ENCODE measurements at regions not wholly inside any gene's neighbourhood (a gene's known extent, or its start where the extent isn't known, plus 50 kb on each side); places are given as distances from the start of the nearest gene placed in this dataset.

- no peak overlapping the region for H3K4me2 ChIP-seq (ENCODE audit: low read length)
- no peak overlapping the region for H2AFZ ChIP-seq (ENCODE audit: low read length)
- H3K79me2 ChIP-seq (ENCODE audit: insufficient read depth, low read depth, low read length), result no peaks in the 10 kb centered on the region
- no peak overlapping the region for H3K4me3 ChIP-seq (ENCODE audit: low read depth, low read length, poor library complexity, severe bottlenecking)
- no TSS peak for BruUV-seq (replicated peaks)
- intact Hi-C loops (cut with micrococcal nuclease; ENCODE audit: unreplicated experiment), result no loop called here
- TF ChIP-seq CTCF (conservative IDR thresholded peaks at IDR 0.05; ENCODE audit: low read length) (no peak), EZH2phosphoT487 (IDR thresholded peaks at IDR 0.05; ENCODE audit: borderline replicate concordance, low read depth, low read length) (no peak)
- ChIA-PET POLR2A (interaction anchor here (0.6 kb wide), 1 partner anchor 52 kb away, joined by 6 read pairs; no protein-coding TSS in a partner anchor), CTCF (ENCODE audit: unreplicated experiment) (no interaction called here)
- no peaks in the 10 kb centered on the region for H3K36me3 ChIP-seq (ENCODE audit: insufficient read depth, low read length)
- H3K27ac ChIP-seq (ENCODE audit: low read depth, low read length, poor library complexity, severe bottlenecking), result no peak overlapping the region
- no peak for DNase-seq (ENCODE audit: low spot score)
- no peaks in the 10 kb centered on the region for H4K20me1 ChIP-seq (ENCODE audit: insufficient read depth, low read length)
- no peaks in the 10 kb centered on the region for H3K9me3 ChIP-seq (ENCODE audit: low read length)
- no peaks in the 10 kb centered on the region for H3K4me1 ChIP-seq (ENCODE audit: insufficient read depth, low read length, poor library complexity, severe bottlenecking)
- no peaks in the 10 kb centered on the region for H3K9me2 ChIP-seq (ENCODE audit: insufficient read depth, low read length)
Measured at GRCh38 chr1:163422738-163423404, 101.1 kb downstream of the NUF2 start.

GRCh38 chr1:163426505-163427251 lies 104.9 kb downstream of the NUF2 start:
- ChIA-PET CTCF (ENCODE audit: unreplicated experiment) (interaction anchor here (0.6 kb wide), 1 partner anchor 1309 kb away, joined by 3 read pairs; no protein-coding TSS in a partner anchor), POLR2A (no interaction called here)
- Histone ChIP-seq H3K36me3 (ENCODE audit: insufficient read depth, low read length) (no peaks in the 10 kb centered on the region), H2AFZ (ENCODE audit: low read length) (no peak overlapping the region), H3K79me2 (ENCODE audit: insufficient read depth, low read depth, low read length) (no peaks in the 10 kb centered on the region), H3K9me3 (ENCODE audit: low read length) (no peaks in the 10 kb centered on the region), H3K4me3 (ENCODE audit: low read depth, low read length, poor library complexity, severe bottlenecking) (no peak overlapping the region), H3K4me2 (ENCODE audit: low read length) (no peak overlapping the region), H3K9me2 (ENCODE audit: insufficient read depth, low read length) (no peaks in the 10 kb centered on the region), H3K4me1 (ENCODE audit: insufficient read depth, low read length, poor library complexity, severe bottlenecking) (no peaks in the 10 kb centered on the region), H4K20me1 (ENCODE audit: insufficient read depth, low read length) (no peaks in the 10 kb centered on the region), H3K27ac (ENCODE audit: low read depth, low read length, poor library complexity, severe bottlenecking) (no peak overlapping the region)
- DNase-seq (ENCODE audit: low spot score), result no peak
- no TSS peak for BruUV-seq (replicated peaks)
- intact Hi-C loops (cut with micrococcal nuclease; ENCODE audit: unreplicated experiment), result no loop called here
- TF ChIP-seq EZH2phosphoT487 (IDR thresholded peaks at IDR 0.05; ENCODE audit: borderline replicate concordance, low read depth, low read length), result no peak
- TF ChIP-seq CTCF (conservative IDR thresholded peaks at IDR 0.05; ENCODE audit: low read length), result no peak

GRCh38 chr1:163427279-163427678 lies 105.5 kb downstream of the NUF2 start:
- Histone ChIP-seq H3K9me3 (ENCODE audit: low read length) (no peaks in the 10 kb centered on the region), H4K20me1 (ENCODE audit: insufficient read depth, low read length) (no peaks in the 10 kb centered on the region), H3K4me1 (ENCODE audit: insufficient read depth, low read length, poor library complexity, severe bottlenecking) (no peaks in the 10 kb centered on the region), H3K9me2 (ENCODE audit: insufficient read depth, low read length) (no peaks in the 10 kb centered on the region), H3K4me2 (ENCODE audit: low read length) (no peak overlapping the region), H3K27ac (ENCODE audit: low read depth, low read length, poor library complexity, severe bottlenecking) (no peak overlapping the region), H3K79me2 (ENCODE audit: insufficient read depth, low read depth, low read length) (no peaks in the 10 kb centered on the region), H3K36me3 (ENCODE audit: insufficient read depth, low read length) (no peaks in the 10 kb centered on the region), H2AFZ (ENCODE audit: low read length) (no peak overlapping the region), H3K4me3 (ENCODE audit: low read depth, low read length, poor library complexity, severe bottlenecking) (no peak overlapping the region)
- ChIA-PET CTCF (ENCODE audit: unreplicated experiment) (no interaction called here), POLR2A (no interaction called here)
- no TSS peak for BruUV-seq (replicated peaks)
- TF ChIP-seq CTCF (conservative IDR thresholded peaks at IDR 0.05; ENCODE audit: low read length) (no peak), EZH2phosphoT487 (IDR thresholded peaks at IDR 0.05; ENCODE audit: borderline replicate concordance, low read depth, low read length) (no peak)
- intact Hi-C loops (cut with micrococcal nuclease; ENCODE audit: unreplicated experiment), result no loop called here
- no peak for DNase-seq (ENCODE audit: low spot score)
